ENCODE measurements at regions not wholly inside any gene's neighbourhood (a gene's known extent, or its start where the extent isn't known, plus 50 kb on each side); places are given as distances from the start of the nearest gene placed in this dataset.
"Not testable (repeated sequence)": the region's sequence is repeated elsewhere in the genome, so short reads cannot be mapped to it uniquely, and the experiment has no call there.

DNA sequence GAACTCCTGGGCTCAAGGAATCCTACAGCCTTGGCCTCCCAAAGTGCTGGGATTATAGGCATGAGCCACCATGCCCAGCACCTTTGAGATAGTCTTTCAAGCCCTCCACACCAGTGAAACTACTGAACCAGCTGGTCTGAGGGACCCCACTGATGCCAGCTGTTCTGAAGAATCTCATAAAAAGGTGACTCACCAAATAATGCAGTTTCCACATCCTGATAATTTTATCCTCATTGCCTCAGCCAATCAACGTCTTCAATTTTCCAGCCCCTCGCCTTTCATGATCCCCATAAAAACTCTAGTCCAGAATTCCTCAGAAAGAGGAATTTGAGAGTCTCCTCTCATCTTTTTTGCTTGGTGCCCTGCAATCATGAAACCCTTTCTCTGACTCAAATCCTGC is 1691.6 kb upstream of the LRRTM3 start:
- DNase-seq: no peak

DNA sequence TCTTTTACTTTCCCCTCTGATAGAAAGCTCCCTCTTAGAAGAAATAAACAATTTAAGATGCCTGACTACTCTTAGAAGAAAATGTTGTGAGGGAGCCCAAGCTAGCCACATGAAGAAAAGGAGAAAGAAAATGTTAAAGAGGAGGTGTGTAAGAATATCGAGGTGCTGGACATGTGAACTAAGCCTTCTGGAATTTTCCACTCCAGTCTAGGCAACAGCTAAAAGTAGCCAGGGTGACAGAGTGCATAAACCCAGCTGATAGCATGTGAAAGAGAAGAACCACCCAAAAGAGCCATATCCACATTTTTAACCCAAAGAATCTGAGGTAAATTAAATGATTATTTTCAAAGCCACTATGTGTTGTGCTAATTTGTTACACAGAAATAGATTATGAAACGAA is 1690.6 kb upstream of the LRRTM3 start:
- no peak for DNase-seq

GRCh38 chr10:65235846-65236245 is 1690.0 kb upstream of the LRRTM3 start:
- DNase-seq: no peak

- no peak for DNase-seq
Observed at GRCh38 chr10:65265451-65265954, 1660.3 kb upstream of the LRRTM3 start.

GRCh38 chr10:65269551-65269950 is 1656.3 kb upstream of the LRRTM3 start:
- DNase-seq: not testable (repeated sequence)

GRCh38 chr10:65270969-65271368 is 1654.9 kb upstream of the LRRTM3 start:
- DNase-seq: no peak

DNA sequence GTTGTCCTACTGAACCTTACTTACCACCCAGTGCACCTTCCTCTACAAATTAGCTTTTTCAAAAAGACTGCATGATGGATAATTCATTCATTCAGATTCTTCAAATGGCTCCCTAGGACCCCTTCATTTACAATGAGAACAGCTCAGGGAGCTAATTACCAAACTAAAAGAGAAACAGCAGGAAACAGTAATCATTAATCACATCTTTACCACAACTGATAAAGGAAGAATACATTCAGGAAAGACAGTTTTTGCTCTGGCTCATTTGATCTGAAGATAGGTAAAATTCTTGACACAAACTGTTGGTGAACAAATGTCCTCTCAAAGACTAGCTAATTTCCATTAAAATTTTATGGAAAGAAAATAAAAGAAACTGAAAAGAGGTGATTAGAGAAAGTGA is 1652.7 kb upstream of the LRRTM3 start:
- no peak for DNase-seq

DNA sequence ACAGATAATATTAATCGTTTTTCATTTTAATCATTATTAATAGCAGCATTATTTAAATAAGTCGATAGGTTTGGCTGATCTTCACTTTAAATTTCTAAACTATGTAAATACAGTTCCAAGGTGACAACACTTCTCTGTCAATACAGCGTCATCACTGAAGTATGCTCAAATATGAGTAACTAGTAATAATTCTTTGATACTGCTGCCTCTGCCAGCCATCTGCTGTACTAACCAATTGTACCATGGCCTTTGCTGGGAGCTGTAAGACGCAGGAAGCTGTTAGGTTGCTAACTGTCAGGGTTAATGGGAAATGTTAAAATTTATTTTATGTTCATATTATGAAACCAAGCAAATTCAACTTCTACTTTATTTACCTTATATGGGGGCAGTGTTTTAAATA is 1650.5 kb upstream of the LRRTM3 start:
- DNase-seq: no peak

- DNase-seq: no peak
Observed at GRCh38 chr10:65284495-65285041, 1641.3 kb upstream of the LRRTM3 start.

DNA sequence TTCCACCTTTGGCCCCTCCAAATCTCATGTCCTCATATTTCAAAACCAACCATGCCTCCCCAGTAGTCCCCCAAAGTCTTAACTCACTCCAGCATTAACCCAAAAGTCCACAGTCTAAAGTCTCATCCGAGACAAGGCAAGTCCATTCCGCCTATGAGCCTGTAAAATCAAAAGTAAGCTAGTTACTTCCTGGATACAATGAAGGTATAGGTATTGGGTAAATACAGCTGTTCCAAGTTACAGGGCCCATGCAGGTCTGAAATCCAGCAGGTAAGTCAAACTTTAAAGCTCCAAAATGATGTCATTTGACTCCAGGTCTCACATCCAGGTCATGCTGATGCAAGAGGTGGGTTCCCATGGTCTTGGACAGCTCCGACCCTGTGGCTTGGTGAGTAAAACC is 1640.1 kb upstream of the LRRTM3 start:
- not testable (repeated sequence) for DNase-seq

GRCh38 chr10:65291286-65291685 is 1634.5 kb upstream of the LRRTM3 start:
- DNase-seq: no peak

GRCh38 chr10:65292551-65292950 is 1633.3 kb upstream of the LRRTM3 start:
- DNase-seq: no peak

DNA sequence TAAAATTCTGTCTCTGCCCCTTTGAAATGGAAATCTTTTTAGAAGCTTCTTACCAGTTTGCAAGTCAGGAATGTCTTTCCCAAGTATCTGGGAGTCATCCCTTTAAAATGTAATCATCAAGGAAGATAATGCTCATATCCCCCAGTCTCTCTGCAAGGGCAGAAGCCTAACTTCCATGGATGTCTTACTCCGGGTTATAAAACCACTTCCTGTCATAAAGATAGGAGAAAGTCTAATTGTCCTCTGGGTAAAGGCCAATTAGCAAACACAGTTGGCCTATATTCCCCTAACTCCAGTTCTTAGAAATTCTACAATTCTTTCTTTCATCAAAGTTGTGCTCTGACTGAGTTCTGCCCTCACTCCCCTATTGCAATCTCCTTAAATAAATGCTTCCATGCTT is 1631.5 kb upstream of the LRRTM3 start:
- DNase-seq: no peak

DNA sequence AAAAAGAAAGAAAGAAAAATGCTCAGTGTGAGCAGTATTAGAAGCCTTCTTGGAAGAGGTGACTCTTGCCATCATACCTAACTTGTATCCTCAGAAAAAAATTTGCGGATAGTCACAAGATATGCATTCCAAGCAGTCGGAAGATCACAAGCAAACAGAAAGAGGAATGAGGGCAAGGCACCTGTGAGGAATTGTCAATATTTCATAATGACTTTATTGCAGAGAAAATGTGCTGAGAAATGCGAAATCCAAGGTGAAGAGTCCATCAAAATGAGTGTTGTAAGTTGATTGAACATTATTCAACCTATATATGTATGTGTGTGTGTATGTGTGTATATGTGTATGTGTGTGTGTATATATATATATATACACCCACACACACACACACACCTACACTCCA is 1624.7 kb upstream of the LRRTM3 start:
- no peak for DNase-seq

GRCh38 chr10:65306201-65306600 is 1619.6 kb upstream of the LRRTM3 start:
- no peak for DNase-seq

DNA sequence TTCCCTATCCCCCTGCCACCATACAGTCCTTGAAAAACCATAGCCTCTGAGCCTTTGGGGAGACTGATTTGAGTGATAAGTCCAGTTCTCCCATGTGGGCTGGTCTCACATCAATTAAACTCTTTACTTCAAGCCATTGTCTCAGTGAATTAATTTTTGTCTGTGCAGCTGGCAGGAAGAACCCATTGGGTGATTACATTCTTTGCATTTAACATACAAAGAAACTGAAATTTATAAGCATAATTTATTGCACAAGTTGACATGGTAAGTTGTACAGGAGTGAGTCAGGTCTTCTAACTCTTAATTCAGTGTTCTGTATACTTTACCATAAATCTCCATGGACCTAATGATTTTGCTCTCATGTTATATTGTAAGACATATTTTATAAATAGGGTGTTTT is 1613.0 kb upstream of the LRRTM3 start:
- no peak for DNase-seq

DNA sequence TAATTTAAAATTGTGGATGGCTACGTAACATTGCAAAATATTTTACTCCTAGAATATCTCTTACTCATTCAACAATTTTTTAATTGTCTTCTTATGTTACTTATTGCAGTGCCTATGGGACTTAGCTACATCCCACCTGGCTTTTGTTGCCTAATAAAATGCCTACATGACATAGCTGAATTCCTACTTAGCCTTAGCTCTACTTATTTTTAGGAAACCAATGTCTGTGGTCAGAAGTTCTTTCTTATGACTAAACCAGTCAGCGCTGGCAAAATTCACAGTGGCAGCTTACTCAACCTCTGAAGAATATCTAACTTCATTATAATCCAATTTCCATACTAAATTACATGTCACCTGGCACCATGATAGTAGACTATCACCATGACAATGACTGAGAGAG is 1612.4 kb upstream of the LRRTM3 start:
- no peak for DNase-seq

DNA sequence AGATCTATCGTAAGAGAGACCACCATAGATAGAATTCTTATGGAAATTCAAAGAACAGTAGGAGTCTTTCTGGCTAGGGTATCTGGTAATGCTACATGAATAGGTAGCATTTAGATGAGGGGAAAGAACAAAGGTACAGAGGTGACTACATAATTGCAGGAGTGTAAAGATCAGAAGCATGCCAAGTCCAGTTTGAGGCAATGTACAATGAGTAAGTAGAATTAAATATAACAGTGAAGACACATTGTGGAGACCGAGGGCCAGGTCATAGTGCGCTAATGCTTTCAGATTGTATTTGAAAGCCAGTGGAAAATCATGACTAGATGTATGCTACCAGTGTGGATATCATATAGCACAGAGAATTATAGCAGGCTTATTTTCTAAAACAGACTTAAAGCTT is 1611.6 kb upstream of the LRRTM3 start:
- DNase-seq: no peak

- DNase-seq: no peak
Observed at GRCh38 chr10:65319493-65319892, 1606.3 kb upstream of the LRRTM3 start.

DNA sequence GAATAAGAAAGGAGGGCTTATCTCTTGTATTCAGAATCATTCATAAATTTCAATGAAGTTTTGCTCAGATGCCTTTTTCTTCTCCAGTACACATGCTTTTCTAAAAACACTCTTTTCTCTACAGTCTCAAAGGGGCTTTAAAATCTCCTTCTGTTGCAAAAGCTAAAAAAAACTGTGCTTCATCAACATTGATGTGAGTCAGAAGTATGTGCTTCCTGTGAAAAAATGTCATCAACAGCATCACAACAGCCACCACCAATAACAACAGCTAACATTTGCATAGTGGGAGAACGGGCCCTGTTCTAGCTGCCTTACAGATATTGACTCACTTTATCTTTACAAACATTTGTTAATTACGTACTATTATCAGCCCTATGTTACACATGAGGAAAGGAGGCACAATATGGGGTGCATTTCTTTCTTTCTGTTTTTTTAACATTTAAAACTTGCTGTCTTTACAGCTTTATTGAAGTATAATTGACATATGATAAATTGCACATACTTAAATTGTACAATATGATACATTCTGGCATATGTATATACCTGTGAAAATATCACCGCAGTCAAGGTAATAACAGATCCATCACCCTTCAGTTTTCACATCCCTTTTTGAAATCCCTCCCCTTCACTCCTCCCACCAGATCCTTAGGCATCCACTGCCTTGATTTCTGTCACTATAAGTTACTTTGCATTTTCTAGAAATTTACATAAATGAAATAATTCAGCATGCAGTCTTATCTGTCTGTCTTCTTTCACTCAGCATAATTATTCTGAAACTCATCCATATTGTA is 1605.4 kb upstream of the LRRTM3 start:
- no peak for DNase-seq

- no peak for DNase-seq
Observed at GRCh38 chr10:65323802-65324201, 1602.0 kb upstream of the LRRTM3 start.

- DNase-seq: no peak
Observed at GRCh38 chr10:65325913-65326312, 1599.9 kb upstream of the LRRTM3 start.

GRCh38 chr10:65328486-65328885 is 1597.3 kb upstream of the LRRTM3 start:
- no peak for DNase-seq

GRCh38 chr10:65335311-65335710 is 1590.5 kb upstream of the LRRTM3 start:
- no peak for DNase-seq

- no peak for DNase-seq
Observed at GRCh38 chr10:65340340-65340739, 1585.5 kb upstream of the LRRTM3 start.
